Activated naive CD8-positive, alpha-beta T cell treated with anti-CD3 and anti-CD28 coated beads for 36 hours (primary cell): ENCODE measurements at regions not wholly inside any gene's neighbourhood (a gene's known extent, or its start where the extent isn't known, plus 50 kb on each side); places are given as distances from the start of the nearest gene placed in this dataset.

Experiments
- DNase-seq: peaks from one replicate; pipeline ENCODE4 v3.0.0; 2021
- H3K27ac Mint-ChIP-seq: one replicate; pipeline ENCODE4 v1.8.0; 2022; ENCODE audit warnings: mild to moderate bottlenecking, moderate library complexity, mixed read lengths
- H3K27me3 Mint-ChIP-seq: one replicate; pipeline ENCODE4 v1.8.0; 2022; ENCODE audit warnings: mild to moderate bottlenecking, mixed read lengths
- H3K36me3 Mint-ChIP-seq: one replicate; pipeline ENCODE4 v1.8.0; 2021; ENCODE audit warnings: mild to moderate bottlenecking, mixed read lengths
- H3K4me1 Mint-ChIP-seq: one replicate; pipeline ENCODE4 v1.8.0; 2021; ENCODE audit warnings: mixed read lengths
- H3K4me3 Mint-ChIP-seq: one replicate; pipeline ENCODE4 v1.8.0; 2022; ENCODE audit warnings: mild to moderate bottlenecking, moderate library complexity, mixed read lengths
- H3K9me3 Mint-ChIP-seq: one replicate; pipeline ENCODE4 v1.8.0; 2022; ENCODE audit warnings: mixed read lengths

- Mint-ChIP-seq H3K4me3 (no peak overlapping the region), H3K36me3 (no peaks in the 10 kb centered on the region), H3K27me3 (no peaks in the 10 kb centered on the region), H3K9me3 (peaks cover 5% of the 10 kb centered on the region), H3K4me1 (no peaks in the 10 kb centered on the region), H3K27ac (no peak overlapping the region)
- no peak for DNase-seq
Measured at GRCh38 chr1:195608883-195609282, 999.4 kb downstream of the KCNT2 start.

- Mint-ChIP-seq H3K36me3 (no peaks in the 10 kb centered on the region), H3K4me1 (no peaks in the 10 kb centered on the region), H3K9me3 (peaks cover 6% of the 10 kb centered on the region), H3K4me3 (no peak overlapping the region), H3K27ac (no peak overlapping the region), H3K27me3 (no peaks in the 10 kb centered on the region)
- no peak for DNase-seq
Measured at GRCh38 chr1:195606483-195606882, 1001.8 kb downstream of the KCNT2 start.

GRCh38 chr1:195604287-195604686, 1004.0 kb downstream of the KCNT2 start:
- Mint-ChIP-seq H3K36me3 (no peaks in the 10 kb centered on the region), H3K27ac (no peak overlapping the region), H3K9me3 (peaks cover 4% of the 10 kb centered on the region), H3K27me3 (no peaks in the 10 kb centered on the region), H3K4me3 (no peak overlapping the region), H3K4me1 (no peaks in the 10 kb centered on the region)
- DNase-seq: no peak

GRCh38 chr1:195597891-195598290, 1010.3 kb downstream of the KCNT2 start:
- H3K27ac Mint-ChIP-seq: no peak overlapping the region
- DNase-seq: no peak
- no peaks in the 10 kb centered on the region for H3K36me3 Mint-ChIP-seq
- H3K27me3 Mint-ChIP-seq: no peaks in the 10 kb centered on the region
- H3K4me1 Mint-ChIP-seq: no peaks in the 10 kb centered on the region
- no peak overlapping the region for H3K4me3 Mint-ChIP-seq
- no peaks in the 10 kb centered on the region for H3K9me3 Mint-ChIP-seq

- DNase-seq: no peak
- H3K27me3 Mint-ChIP-seq: no peaks in the 10 kb centered on the region
- no peaks in the 10 kb centered on the region for H3K4me1 Mint-ChIP-seq
- H3K9me3 Mint-ChIP-seq: no peaks in the 10 kb centered on the region
- H3K4me3 Mint-ChIP-seq: no peak overlapping the region
- H3K27ac Mint-ChIP-seq: no peak overlapping the region
- no peaks in the 10 kb centered on the region for H3K36me3 Mint-ChIP-seq
Measured at GRCh38 chr1:195594773-195595172, 1013.5 kb downstream of the KCNT2 start.

GRCh38 chr1:195594322-195594721, 1013.9 kb downstream of the KCNT2 start:
- DNase-seq: no peak
- Mint-ChIP-seq H3K9me3 (no peaks in the 10 kb centered on the region), H3K27me3 (no peaks in the 10 kb centered on the region), H3K27ac (no peak overlapping the region), H3K4me3 (no peak overlapping the region), H3K36me3 (no peaks in the 10 kb centered on the region), H3K4me1 (no peaks in the 10 kb centered on the region)

GRCh38 chr1:195591917-195592672, 1016.1 kb downstream of the KCNT2 start:
- H3K4me3 Mint-ChIP-seq: no peak overlapping the region
- H3K4me1 Mint-ChIP-seq: no peaks in the 10 kb centered on the region

GRCh38 chr1:195590649-195591048, 1017.6 kb downstream of the KCNT2 start:
- Mint-ChIP-seq H3K4me1 (no peaks in the 10 kb centered on the region), H3K9me3 (peaks cover 18% of the 10 kb centered on the region), H3K4me3 (no peak overlapping the region), H3K27me3 (no peaks in the 10 kb centered on the region), H3K36me3 (no peaks in the 10 kb centered on the region), H3K27ac (no peak overlapping the region)
- DNase-seq: no peak

More at GRCh38 chr1:195591917-195592672, 1016.1 kb downstream of the KCNT2 start:
- peaks cover 11% of the 10 kb centered on the region for H3K9me3 Mint-ChIP-seq
- no peak for DNase-seq
- no peaks in the 10 kb centered on the region for H3K36me3 Mint-ChIP-seq
- no peaks in the 10 kb centered on the region for H3K27me3 Mint-ChIP-seq
- no peak overlapping the region for H3K27ac Mint-ChIP-seq

- Mint-ChIP-seq H3K4me1 (no peaks in the 10 kb centered on the region), H3K27me3 (no peaks in the 10 kb centered on the region), H3K27ac (no peak overlapping the region), H3K4me3 (no peak overlapping the region), H3K9me3 (peaks cover 22% of the 10 kb centered on the region), H3K36me3 (no peaks in the 10 kb centered on the region)
- no peak for DNase-seq
Measured at GRCh38 chr1:195584870-195585624, 1023.2 kb downstream of the KCNT2 start.

GRCh38 chr1:195580988-195581387, 1027.3 kb downstream of the KCNT2 start:
- no peaks in the 10 kb centered on the region for H3K4me1 Mint-ChIP-seq
- no peak for DNase-seq
- no peaks in the 10 kb centered on the region for H3K36me3 Mint-ChIP-seq
- H3K4me3 Mint-ChIP-seq: no peak overlapping the region
- H3K27ac Mint-ChIP-seq: no peak overlapping the region
- H3K9me3 Mint-ChIP-seq: peaks cover 7% of the 10 kb centered on the region
- no peaks in the 10 kb centered on the region for H3K27me3 Mint-ChIP-seq

- no peak overlapping the region for H3K4me3 Mint-ChIP-seq
- no peaks in the 10 kb centered on the region for H3K27me3 Mint-ChIP-seq
- H3K9me3 Mint-ChIP-seq: peaks cover 5% of the 10 kb centered on the region
- no peaks in the 10 kb centered on the region for H3K36me3 Mint-ChIP-seq
- H3K27ac Mint-ChIP-seq: no peak overlapping the region
- no peak for DNase-seq
- no peaks in the 10 kb centered on the region for H3K4me1 Mint-ChIP-seq
Measured at GRCh38 chr1:195577748-195578147, 1030.5 kb downstream of the KCNT2 start.

GRCh38 chr1:195576641-195577040, 1031.6 kb downstream of the KCNT2 start:
- Mint-ChIP-seq H3K36me3 (no peaks in the 10 kb centered on the region), H3K27me3 (no peaks in the 10 kb centered on the region), H3K9me3 (peaks cover 7% of the 10 kb centered on the region), H3K4me1 (no peaks in the 10 kb centered on the region), H3K27ac (no peak overlapping the region), H3K4me3 (no peak overlapping the region)
- DNase-seq: no peak

GRCh38 chr1:195574511-195574910, 1033.7 kb downstream of the KCNT2 start:
- peaks cover 10% of the 10 kb centered on the region for H3K9me3 Mint-ChIP-seq
- no peak for DNase-seq
- no peaks in the 10 kb centered on the region for H3K27me3 Mint-ChIP-seq
- no peak overlapping the region for H3K4me3 Mint-ChIP-seq
- H3K36me3 Mint-ChIP-seq: no peaks in the 10 kb centered on the region
- no peak overlapping the region for H3K27ac Mint-ChIP-seq
- H3K4me1 Mint-ChIP-seq: no peaks in the 10 kb centered on the region

GRCh38 chr1:195569934-195570333, 1038.3 kb downstream of the KCNT2 start:
- no peak for DNase-seq
- peaks cover 11% of the 10 kb centered on the region for H3K9me3 Mint-ChIP-seq
- no peaks in the 10 kb centered on the region for H3K4me1 Mint-ChIP-seq
- H3K4me3 Mint-ChIP-seq: no peak overlapping the region
- no peaks in the 10 kb centered on the region for H3K36me3 Mint-ChIP-seq
- no peaks in the 10 kb centered on the region for H3K27me3 Mint-ChIP-seq
- no peak overlapping the region for H3K27ac Mint-ChIP-seq

GRCh38 chr1:195568389-195568788, 1039.9 kb downstream of the KCNT2 start:
- Mint-ChIP-seq H3K9me3 (peaks cover 9% of the 10 kb centered on the region), H3K4me1 (no peaks in the 10 kb centered on the region), H3K27me3 (no peaks in the 10 kb centered on the region), H3K4me3 (no peak overlapping the region), H3K36me3 (no peaks in the 10 kb centered on the region), H3K27ac (no peak overlapping the region)
- no peak for DNase-seq

GRCh38 chr1:195562074-195562473, 1046.2 kb downstream of the KCNT2 start:
- Mint-ChIP-seq H3K36me3 (no peaks in the 10 kb centered on the region), H3K27ac (no peak overlapping the region), H3K4me1 (no peaks in the 10 kb centered on the region), H3K9me3 (peaks cover 3% of the 10 kb centered on the region), H3K4me3 (no peak overlapping the region), H3K27me3 (no peaks in the 10 kb centered on the region)
- DNase-seq: no peak
